GM12872 (cell line): ENCODE measurements at regions not wholly inside any gene's neighbourhood (a gene's known extent, or its start where the extent isn't known, plus 50 kb on each side); places are given as distances from the start of the nearest gene placed in this dataset.

Experiments used
- TF ChIP-seq, protein P1 (sequence below): IDR thresholded peaks from 3 replicates; pipeline ENCODE4 v1.5.1; 2011; ENCODE audit warnings: low read depth, mild to moderate bottlenecking, low read length, moderate library complexity; ENCODE audit not compliant: insufficient read depth

DNA sequence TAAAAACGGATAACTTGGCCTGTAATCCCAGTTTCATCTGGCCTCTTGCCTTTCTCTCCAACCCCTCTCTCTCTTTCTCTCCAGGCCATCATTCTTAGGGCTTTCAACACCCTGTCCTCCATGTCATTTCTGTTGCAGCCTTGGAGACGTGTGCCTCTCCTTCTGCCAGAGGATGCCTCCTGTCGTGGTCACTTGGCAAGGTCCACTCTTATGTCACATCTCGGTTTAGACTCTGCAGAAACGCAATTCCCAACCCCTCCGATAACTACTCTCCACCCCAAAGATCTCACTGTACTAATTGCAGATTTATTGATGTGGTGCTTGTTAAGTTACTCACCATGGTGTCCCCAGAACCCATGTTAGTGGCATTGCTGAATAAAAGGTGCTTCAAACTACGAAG, 787.3 kb upstream of the RBFOX1 start:
- TF ChIP-seq, protein P1, sequence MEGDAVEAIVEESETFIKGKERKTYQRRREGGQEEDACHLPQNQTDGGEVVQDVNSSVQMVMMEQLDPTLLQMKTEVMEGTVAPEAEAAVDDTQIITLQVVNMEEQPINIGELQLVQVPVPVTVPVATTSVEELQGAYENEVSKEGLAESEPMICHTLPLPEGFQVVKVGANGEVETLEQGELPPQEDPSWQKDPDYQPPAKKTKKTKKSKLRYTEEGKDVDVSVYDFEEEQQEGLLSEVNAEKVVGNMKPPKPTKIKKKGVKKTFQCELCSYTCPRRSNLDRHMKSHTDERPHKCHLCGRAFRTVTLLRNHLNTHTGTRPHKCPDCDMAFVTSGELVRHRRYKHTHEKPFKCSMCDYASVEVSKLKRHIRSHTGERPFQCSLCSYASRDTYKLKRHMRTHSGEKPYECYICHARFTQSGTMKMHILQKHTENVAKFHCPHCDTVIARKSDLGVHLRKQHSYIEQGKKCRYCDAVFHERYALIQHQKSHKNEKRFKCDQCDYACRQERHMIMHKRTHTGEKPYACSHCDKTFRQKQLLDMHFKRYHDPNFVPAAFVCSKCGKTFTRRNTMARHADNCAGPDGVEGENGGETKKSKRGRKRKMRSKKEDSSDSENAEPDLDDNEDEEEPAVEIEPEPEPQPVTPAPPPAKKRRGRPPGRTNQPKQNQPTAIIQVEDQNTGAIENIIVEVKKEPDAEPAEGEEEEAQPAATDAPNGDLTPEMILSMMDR: no peak

DNA sequence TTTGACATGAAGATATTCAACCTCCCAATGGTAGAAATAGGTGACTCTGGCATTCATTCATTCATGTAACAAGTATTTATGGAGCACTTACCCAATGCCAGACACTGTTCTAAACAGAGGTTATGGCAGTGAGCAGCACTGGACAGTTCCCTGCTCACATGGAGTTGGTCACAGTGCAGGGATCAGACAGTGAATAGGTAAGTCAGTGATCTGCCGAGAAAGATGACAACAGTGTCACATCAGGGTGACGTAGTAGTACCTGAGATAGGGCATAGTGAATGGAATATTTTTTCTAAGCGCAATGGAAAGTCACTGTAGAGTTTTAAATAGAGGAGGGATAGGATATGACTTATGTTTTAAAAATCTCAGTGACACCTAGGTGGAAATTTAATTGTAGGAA, 791.4 kb upstream of the RBFOX1 start:
- TF ChIP-seq, protein P1: no peak

DNA sequence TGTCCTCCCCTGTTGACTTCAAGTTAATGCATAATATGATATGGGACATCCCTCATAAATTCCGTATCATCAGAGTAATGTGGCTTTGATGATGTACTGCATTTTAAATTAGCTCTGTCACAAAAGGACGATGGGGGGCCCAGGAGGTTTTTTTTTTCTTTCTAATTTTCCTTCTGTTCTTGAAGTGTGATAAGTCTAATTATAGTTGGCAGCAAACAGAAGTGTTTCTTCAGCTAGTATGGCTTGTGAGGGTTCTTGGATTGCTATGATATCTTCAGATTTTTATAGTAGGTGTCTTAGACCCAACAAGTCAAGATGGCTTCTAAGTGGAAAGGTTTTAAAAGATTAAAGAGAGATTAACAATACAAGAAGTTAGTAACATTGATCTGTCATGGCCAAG, 796.2 kb upstream of the RBFOX1 start:
- TF ChIP-seq, protein P1: no peak

DNA sequence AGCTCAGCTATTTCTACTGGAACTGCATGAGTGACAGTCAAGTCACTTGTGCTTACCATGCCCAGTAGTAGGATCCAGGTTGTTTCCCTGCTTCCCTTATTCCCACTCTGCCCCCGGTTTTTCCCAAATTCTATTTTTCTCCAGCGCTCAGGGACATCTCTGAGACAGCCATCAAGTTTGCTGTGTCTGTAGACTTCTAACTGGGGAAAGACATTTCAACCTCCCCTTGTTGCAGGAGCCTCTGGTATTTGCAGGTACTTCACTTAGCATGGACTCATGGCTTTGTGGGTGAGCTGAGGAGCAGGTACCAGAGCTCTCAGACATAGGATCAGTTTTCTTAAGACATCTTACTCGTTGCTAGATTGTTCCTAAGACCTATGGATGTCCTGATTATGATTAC, 801.6 kb upstream of the RBFOX1 start:
- TF ChIP-seq, protein P1: no peak

DNA sequence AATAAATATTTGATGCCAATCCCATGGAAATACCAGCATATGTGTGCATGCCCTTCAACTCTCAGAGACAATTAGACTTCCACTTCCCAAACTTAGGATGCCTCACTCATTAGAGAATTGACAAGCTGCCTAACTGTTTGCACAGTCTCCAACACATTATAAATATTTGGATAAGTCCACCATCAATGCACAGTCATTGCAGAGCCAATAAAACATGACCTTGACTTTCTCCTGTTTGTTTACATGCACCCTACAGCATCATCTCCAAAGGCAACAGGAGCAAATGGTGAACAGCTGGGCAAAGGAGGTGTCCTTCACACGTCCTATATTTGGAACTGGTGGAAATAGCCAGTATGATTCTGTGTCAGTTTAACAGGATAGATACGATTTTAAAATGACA, 804.4 kb upstream of the RBFOX1 start:
- TF ChIP-seq, protein P1: no peak

DNA sequence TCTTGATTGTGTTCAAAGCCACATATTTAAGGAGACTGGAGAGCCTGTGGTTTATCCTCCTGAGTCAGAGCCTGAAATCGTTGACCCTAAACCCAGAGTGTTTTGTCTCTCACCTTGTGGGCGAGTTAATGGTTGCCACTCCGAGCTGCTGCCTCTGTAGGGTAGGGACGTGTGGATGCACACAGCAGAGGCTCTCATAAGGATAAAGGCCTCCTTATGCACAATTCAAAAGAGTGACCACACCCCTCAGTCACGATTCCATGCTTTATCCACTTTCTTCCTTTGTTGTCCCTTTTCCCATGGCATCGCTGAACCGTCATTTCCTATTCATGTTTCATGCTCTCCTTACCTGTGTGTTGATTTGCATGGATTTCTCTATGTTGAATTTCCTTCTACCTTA, 805.0 kb upstream of the RBFOX1 start:
- TF ChIP-seq, protein P1: no peak

DNA sequence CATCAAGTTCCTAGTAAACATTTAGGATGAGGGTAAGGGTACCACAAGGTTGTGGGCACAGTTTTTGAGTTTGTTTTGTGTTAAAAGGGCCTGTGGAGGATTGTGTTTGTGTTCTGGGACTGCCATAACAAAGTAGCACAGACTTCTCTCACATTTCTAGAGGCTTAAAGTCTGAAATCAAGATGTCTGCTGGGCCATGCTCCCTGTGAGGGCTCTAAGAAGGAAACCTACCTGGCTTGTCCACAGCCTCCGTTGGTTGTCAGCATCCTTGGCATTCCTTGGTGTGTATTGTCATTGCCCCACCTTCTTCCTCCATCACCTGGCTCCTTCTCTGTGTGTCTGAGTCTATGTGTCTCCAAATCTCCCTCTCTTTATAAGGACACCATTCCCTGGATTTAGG, 808.1 kb upstream of the RBFOX1 start:
- TF ChIP-seq, protein P1: no peak

DNA sequence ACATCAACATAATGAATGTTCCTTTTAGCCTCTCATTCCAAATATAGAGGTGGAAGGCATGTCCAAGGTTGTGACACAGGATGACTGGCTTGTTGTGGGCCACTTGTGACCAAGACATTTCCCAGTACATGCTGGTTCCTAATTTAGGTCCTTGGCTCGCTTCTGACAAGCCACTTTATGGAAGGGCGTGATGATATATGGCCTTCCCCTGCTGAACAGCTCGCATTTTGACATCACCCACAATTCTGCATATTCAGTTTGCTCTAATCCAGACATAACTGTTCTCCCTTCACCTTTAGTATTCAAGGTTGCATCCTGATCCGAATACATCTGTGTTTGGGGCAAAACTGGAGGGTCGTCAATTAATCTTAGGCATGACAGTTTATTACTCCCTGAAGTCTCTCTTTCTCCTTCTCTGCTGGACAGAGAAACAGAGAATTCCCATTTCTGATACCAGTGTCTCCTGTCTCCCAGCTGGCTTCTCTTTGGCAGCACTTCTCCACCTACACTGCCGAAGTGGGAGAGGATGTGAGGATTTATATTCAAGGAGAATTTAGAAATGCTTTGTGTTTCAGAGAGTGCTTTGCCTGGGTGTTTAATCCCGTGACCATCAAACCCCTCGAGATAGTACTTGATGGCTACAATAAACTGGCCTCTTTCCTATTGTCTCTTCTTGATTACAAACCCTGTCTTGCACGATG, 815.5 kb upstream of the RBFOX1 start:
- TF ChIP-seq, protein P1: no peak
